ENCODE measurements at regions not wholly inside any gene's neighbourhood (a gene's known extent, or its start where the extent isn't known, plus 50 kb on each side); places are given as distances from the start of the nearest gene placed in this dataset.

DNA sequence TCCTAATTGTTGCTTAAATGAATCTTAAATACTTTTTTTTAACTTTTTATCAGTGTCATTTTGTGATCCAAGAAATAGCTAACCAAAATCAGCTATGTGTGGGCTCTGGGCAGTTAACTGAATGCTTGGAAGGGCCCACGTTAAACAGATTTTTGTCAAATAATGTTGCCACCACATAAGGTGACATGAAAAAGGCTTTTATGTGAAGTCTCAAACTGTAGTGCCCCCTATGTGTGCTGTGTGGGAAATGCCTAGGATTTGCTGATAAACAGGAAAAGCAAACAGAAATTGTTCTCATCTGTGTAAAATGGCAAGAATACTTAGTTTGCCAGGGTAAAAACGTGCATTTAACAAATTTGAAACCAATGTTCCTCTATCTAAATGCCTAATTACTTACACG, 242.2 kb downstream of the ZNF516 start:
- no peak for FAIRE-seq

DNA sequence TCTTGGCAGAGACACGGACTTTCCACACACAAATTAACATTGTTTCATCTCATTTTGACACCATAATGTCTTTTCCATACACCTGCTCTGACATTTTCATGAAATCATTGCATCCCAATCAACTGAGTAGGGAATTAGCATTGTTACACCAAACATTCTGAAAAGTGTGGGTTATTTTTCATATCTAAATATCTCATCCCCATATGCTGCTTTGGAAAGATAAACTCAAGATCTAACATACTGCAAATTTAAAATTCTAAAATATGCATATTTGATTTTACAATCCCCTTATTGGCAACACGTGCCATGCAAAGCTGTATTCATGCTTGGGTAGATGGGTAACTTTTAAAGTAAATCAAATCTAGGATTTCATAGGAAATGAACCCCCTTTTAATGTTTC, 242.9 kb downstream of the ZNF516 start:
- FAIRE-seq, result no peak

DNA sequence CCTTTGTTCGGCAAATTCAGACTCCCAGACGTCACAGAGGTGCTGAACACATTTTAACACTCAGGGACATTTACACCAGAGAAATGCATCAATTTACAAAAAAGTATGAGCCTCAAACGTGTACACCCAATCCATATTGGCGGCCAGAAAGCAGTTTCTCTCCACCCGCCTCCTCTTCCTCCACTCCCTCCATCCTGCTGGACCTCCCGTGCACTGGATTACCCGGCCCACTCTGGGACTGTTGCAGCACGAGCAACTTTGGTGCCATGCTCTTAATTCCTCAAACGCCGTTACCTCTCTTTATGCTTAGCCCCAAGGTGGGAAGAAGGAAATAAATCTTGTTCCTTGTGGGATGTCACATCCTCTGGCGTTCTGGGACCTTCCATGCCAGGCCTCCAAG, 243.4 kb downstream of the ZNF516 start:
- FAIRE-seq, result no peak

DNA sequence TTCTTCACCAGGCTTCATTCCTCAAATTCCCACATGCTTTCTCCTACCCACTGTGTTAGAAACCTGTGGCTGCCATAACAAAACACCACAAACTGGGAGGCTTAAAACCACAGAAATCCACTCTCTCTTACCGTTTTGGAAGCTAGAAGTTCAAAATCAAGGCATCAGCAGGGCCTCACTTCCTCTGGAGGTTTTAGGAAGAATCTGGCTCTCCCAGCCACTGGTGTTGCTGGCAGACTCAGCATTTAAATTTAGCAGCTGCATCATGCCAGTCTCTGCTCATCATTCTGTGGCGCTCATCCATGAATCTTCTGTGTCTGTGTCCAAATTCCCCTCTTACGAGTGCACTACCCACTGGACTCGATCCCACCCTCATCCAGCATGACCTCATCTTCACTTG, 248.5 kb downstream of the ZNF516 start:
- FAIRE-seq, result no peak

DNA sequence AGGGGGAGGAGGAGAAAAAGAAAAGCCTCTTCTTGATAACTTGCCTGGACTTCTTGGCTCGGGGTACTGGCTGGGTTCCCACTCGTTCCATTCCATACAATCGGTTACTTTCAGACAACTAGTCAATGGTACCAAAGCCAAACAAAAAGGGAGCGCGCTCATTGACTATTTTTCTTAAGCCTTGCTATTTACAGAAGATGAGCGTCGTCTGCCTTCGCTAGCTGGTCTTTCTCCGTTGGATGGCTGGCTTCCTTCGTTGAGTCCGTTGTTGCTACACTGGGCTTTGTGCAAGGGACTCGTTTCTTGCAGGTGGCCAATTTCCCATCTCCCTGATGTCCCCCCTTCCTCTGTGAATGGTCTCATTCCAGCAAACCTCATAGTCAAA, 260.4 kb downstream of the ZNF516 start:
- no peak for FAIRE-seq

DNA sequence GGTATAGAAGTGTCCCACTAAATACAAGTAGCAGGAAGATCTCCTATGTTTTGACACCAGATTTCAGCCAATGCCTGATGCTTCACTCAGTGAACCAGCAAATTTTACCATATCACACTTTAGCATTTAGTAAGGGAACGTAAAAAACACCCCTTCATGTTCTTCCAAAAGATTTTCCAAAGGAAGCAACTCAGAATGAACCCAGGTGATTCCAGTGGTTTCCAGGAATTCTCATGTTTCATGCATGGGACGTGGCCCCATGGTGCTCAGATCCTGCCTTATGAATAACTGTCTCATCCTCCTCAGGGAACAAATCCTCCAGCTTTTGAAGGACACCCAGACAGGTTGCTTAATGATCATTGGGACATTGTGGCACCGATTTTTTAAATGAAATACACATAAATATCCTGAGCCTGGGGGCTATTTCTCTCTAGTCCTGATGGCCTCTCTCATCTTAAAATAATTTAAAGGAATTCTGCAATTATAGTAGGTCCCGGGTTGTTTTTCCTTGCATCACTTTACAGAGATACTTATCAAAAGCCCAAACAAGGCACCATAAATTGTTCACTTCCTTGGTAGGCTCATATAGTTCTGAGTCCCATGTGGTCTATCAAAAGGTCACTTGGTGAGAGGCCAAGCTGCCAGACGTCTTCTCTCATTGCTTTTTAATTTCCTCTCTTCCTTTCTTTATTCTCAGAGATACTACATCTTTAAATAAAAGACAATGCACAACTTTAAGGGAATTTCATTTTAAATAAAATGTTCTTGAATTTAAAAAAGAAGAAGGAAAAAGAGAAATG, 261.0 kb downstream of the ZNF516 start:
- FAIRE-seq, result no peak

DNA sequence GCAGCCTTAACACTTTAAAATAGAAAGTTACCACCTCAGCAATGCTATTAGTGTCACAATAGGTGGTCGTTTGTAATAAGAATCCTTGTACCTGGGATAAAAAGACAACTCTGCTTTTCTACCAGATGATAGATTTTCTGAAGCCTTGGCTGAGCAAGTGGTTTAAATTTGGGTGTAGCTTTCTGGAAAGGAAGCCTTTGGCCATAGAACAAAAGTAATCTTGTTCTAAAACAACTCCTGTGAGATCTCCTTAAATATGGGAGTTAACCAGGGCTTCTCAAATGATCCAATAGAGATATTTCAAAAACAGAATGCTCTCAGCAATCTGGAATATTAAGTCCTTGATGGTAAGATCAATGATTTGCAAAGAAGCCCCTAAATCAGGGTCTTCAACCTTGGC, 261.6 kb downstream of the ZNF516 start:
- FAIRE-seq, result no peak

DNA sequence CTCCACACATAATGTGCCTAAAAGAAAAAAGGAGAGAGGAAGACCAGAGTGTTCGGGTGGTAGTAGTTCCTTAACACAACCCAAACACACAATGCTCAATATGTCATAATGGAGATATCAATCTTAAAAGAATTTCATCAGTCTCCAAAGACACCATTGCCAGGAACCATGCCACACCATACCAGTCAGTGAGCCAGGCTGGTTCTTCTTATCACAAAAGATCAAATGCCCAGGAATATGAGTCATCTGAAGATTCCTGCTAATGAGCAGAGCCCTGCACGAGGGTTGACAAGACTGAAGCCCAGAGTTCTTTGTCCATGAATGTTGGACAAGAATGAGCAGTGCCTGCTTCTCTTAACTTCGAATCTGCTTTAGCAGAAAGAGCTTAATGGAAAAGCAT, 262.3 kb downstream of the ZNF516 start:
- FAIRE-seq, result no peak

DNA sequence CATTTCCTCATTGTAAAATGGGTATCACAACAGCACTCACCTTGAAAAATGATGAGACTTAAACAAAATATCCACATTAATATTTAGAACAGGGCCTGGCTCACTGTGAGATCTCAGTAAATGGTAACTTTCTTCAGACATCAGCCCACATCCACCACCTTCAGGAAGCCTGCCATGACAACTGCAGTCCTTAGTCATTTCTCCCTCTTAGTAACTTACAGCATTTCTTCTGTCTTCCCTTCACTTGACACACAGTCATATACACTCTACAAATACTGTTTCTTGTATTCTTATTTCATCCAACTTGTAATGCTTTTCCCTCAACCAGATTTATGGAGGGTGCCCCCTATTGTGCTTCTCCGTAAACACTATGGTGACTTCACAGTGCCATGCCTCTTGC, 263.0 kb downstream of the ZNF516 start:
- no peak for FAIRE-seq

DNA sequence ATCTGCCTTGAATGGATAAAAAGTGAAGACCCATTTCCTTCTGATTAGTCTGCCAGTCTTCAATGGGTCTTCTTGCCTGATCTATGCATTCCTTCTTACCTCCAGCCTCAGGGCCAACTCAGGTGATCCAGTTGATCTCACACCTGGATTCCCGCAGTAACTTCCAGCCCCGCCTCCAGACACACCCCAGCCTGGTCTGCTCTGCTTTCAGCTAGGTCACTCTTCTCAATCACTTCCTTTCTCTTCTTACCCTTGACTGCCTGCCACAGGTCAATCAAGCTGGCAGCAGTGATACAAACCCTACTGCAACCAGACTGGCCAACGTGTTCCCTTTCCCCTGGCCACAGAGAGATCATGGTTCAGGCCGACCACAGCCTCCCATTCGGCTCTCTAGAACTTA, 263.6 kb downstream of the ZNF516 start:
- no peak for FAIRE-seq

DNA sequence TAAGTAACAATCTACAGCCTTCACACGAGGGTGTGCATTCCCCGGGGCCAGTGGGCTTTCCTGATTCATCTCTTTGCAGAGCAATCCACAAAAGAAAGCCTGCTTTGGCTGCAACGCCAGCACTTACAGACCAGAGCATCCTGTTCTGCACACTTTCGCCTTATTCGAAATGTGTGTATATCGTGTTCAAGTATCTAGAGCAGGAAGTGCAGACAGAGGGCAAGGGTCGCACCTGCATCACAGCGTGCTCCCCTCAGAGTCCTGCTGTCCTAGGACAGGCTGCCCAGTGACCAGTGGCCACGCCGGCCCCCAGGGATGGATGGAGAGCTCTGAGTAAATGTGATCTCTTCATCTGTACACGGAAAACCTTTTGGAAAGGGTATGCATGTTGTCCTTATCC, 264.3 kb downstream of the ZNF516 start:
- no peak for FAIRE-seq

DNA sequence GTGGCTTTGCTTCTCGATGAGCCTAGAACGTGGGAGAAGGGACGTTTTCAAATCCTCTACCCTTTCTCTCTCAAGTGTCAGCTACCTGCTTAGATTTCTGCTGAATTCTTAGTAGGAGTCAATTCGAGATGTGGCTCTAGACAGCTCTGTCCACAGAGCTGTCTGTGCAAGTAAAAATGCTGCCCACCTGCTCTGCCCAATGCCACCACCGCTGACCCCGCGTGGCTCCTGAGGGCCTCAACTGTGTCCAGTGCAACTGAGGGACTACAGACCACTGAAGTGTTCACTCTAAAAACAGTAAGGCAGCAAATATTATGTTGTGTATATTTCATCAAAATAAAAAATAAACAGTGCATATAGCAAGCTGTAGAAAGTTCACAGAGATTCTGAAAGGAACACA, 266.3 kb downstream of the ZNF516 start:
- FAIRE-seq, result no peak

DNA sequence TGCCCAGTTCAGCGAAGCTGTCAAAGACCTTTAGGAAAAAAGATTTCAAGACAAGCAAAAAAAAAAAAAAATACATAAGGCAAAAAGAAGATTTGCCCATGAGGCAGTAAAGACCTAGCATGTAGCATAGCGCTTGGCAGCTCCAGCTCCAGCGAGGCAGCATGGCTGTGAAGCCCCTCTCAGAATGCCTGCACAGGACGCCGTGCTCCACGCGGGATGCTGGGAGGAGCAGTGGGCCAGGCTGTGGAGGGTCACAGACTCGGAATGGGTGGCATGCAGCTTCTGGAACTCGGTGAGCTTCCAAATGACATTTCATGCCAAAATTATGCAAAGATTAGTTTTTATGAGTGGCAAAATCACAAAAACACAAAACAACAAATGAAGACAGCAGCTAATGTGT, 267.3 kb downstream of the ZNF516 start:
- no peak for FAIRE-seq

DNA sequence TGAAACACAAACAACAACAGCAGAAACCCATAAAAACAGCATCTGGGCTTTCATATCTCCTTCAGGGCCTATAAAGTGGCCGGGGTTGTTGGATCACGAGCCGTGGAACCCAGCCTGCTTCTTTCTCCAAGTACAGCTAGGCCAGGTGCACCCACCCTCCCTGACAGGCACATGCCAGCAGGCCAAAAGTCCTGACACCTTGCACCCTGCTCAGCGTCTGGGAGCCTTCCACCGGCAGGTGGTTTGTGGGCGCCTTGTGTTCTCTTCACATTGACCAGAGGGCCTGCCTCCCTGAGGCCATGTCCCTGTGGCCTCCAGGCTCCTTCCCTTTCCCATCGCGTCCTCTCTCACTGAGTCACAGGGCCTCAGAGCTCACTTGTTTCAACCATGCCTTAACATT, 271.6 kb downstream of the ZNF516 start:
- FAIRE-seq, result no peak

DNA sequence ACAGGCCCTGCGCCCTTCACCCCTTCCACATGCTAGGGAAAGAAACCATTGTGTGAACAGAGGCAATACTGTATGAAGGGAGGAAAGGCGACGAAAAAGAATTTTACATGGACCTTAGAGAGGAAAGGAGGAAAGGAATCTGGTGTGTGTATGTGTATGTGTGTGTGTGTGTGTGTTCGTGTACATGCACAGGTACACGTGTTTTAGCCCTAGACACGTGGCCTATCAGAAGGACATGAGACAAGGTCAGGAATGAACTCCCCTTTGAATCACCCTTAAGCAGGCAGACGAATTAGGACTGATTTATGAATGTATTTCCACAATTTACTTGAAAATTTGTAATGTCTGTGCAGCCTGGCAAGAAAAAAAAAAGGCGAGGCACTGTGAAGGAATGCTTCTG, 276.0 kb downstream of the ZNF516 start:
- FAIRE-seq, result no peak

DNA sequence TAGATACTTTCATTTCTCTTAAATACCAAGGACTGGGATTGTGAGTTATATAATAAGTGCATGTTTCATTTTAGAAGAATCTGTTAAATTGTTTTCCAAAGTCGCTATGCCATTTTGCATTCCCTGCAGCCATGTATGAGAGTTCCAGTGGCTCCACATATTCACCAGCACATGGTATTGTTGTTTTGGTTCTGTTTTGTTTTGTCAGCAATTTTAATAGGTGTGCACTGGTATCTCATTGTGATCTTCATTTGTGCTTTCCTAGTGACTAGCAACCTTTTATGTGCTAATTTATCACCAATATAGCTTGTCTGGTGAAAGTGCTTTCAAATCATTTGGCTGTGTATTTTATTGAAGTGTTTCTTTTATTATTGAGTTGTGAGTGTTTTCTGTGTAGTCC, 278.9 kb downstream of the ZNF516 start:
- FAIRE-seq, result no peak

DNA sequence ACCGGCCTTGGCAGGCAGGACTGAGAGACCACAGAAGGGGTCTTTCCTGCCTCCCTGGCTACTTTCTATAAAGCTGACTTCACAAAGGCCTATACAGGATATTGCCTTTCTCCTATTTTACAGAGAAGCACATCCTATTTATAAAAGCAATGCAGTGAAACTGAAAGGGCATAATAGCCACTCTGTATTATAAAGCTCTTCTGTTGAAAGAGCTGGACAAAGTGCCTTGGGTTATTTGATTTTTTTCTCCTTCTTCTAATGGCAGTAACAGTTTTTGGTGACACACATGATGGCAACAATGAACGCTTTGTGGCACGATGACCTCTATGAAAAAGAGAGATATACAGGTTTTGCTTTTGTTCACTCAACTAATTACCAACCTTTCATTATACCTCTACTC, 281.1 kb downstream of the ZNF516 start:
- no peak for FAIRE-seq

DNA sequence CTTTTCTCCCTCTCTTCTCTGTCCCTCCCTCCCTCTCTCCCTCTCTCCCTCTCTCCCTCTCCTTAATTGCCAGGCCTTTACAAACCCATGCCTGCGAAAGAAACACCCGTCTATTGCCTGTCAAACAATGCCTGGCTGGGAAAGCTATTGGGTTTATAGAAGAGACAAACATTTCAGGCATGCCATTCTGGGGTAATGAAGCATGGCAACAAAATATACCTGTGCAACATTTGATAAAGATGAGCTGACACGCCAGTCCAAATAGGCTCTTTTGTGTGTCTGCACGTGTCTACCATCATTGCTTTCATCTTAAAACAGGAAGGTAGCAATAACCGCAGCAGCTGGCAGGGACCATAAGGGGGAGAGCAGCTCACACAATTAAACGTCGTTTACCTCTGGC, 282.1 kb downstream of the ZNF516 start:
- no peak for FAIRE-seq

DNA sequence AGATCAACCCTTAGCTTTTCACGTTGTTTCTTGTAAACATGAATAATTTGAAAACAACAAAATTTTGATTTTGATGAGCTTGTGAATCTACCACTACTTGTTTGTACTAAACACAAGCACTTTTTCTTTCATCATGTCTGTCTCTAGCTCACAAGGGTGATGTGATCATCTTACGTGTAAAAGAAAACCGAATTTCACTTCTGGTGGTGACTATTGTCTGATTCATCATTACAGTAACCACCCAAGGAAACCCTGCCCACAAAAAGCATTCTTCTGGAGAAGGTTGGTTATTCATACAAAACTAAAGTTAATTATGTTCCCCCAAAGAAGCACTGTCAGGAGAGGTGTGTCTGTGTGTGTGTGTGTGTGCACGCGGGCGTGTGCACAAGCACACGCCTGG, 285.4 kb downstream of the ZNF516 start:
- no peak for FAIRE-seq

DNA sequence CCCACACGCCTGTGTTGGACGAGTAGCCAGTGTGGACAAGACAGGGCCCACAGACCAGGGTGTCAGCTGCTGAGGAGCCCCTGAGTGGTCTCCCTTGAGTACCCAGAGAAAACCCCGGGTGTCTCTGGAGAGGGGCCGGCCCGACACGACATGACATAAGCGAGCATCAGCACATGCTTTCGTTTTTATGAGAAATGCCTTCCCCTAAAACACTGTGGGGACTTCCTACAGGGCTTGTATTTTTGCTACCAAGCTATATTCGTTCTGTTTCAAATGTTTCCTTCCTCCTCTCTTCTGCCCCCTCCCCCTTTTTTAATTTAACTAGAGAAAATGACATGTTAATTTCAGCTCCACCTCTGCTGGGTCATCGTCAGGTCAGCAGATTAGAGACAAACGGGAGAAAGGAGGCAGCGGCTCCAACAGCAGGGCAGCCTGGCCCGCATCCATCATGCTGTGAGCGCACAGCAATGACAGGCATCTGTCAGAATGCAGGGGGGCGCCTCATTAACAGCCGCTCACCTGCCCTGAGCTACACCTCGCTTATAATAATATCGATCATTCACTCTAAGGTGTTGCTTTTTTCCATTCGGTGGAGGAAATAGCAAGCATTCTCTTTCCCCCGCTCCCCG, 286.2 kb downstream of the ZNF516 start:
- FAIRE-seq, result no peak

DNA sequence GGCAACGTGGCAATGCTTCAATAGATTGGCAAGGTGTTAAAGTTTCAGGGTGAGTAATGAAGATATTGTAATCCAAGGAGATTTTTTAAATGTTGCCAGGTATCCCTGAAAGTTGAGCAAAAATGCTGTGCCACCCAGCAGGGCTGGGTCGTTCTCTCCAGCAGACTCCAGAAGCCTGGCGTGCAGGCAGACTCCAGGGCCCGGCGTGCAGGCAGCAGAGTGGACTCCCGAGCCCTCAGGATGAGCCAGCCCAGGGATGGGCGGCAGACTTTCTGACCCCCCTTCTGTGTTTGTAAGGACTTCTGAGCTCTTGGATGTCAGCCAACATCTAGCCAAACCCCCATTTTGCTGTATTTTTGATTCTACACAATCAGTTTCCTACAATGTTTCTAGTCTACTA, 289.1 kb downstream of the ZNF516 start:
- no peak for FAIRE-seq

DNA sequence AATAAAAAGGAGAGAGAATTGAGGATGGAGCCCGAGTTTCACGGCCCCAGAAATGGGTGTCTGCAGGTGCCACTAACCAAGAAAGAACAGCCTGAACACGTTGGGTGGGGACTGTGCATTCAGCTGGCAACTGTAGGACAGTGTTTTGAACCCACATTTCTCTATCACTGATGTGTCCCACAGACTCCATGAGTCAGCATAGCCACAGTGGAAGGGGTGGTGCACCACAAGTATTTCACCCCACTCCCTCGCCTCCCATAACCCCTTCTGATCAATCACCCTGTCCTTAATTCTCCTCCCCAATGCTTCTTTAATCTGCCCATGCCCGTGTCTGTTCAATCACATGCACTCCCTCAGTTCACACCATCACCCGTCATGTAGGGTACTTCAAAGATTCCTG, 291.5 kb downstream of the ZNF516 start:
- no peak for FAIRE-seq

DNA sequence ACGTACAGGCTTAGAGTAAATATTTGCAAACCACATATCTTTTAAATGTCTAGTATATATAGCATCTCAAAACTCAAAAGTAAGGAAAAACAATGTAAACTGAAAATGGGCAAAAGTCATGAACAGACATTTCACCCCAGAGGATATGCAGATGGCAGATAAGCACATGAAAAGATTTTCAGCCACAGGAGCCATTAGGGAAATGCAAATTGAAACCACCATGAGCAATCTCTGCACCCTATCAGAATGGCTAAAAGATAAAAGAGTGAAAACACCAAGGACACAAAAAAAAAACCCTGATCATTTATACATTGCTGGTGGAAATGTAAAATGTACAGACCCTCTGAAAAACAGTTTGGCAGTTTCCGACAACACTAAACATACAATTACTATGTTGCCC, 292.7 kb downstream of the ZNF516 start:
- FAIRE-seq, result no peak

DNA sequence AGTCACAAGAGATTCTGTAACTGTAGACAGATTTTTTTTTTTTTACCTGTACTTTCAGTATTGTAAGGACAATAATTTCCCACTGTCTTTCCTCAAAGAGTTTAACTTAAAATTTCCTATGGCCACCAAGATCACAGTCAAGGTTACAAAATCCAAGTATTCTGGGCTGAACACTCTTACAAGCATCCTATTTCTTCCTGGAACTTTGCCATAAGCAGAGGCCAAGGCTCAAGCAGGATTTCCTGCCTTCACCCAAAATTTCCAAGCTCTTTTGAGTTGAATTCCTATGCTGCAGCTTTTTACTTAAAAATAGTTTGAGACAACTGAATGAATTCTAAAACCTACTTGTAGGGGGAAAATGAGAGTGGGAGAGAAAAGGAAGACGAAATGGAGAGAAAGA, 299.4 kb downstream of the ZNF516 start:
- no peak for FAIRE-seq

DNA sequence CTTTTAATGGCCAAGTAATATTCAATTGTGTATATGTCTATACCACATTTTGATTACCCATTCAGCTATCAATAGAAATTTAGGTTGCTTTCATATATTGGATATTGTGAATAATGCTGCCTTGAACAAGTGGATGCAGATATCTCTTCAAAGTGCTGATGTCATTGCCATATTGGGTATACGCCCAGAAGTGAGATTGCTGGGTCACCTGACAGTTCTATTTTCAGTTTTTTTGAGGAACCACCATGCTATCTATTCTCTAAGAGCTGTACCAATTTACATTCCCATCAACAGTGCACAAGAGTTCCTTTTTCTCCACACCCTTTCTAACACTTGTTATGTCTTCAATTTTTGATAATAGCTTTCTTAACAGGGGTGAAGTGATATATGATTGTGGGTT, 306.9 kb downstream of the ZNF516 start:
- no peak for FAIRE-seq

Data from endometrium (tissue), 2 donors.